ENCODE measurements at regions not wholly inside any gene's neighbourhood (a gene's known extent, or its start where the extent isn't known, plus 50 kb on each side); places are given as distances from the start of the nearest gene placed in this dataset.

- DNase-seq (ENCODE audit: low spot score), result no peak
Observed at GRCh38 chr2:16411788-16412187, 253.8 kb downstream of the CYRIA start.

GRCh38 chr2:16409849-16410248 lies 255.8 kb downstream of the CYRIA start:
- no peak for DNase-seq (ENCODE audit: low spot score)

DNA sequence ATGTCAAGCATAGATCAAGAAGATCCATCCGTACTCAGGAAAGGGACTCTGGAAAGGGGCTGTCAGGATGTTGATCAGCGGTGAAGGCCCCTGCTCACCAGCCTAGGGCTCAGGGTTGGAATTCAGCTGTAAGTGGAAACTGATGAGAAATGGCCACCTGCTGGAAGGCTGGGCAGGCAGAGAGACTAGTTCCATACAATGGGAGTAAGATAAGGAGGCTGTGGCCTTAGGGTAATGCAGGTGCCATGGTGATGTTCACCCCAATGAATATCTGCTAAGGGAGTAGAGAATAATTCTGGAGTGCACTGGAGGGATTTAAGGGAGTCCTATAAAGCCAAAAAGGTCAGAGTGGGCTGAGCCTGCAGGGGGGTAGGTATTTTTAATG lies 256.6 kb downstream of the CYRIA start:
- no peak for DNase-seq (ENCODE audit: low spot score)

DNA sequence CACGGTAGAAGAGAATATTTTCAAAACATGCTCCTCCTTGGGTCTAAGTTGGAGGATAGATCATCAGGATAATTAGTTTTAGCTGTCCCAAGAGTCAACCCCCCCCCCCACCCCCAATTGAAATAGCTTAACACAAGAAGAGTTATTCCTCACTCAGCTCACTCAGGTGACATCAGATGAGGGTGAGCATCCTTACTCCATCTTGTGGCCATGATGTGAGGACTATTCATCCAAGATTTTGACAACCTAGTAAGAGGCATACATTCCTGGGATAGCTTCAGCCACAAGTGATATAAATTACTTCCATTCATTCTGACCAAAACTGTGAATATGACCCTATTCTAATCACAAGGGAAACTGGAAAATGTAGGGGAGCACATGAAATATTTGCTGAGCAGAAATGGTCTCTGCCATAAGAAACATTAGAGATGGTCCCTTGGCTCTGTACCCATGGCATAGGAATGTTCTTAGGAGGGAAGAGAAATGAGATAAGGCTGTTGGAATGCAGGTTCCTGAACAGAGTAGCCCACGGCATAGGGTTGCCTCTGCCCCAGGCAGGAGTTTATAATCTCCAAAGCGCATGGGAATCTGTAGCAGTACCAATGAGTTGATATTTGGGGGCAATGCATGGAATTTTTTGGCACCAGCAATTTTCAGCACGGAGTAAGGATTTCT lies 257.2 kb downstream of the CYRIA start:
- no peak for DNase-seq (ENCODE audit: low spot score)

DNA sequence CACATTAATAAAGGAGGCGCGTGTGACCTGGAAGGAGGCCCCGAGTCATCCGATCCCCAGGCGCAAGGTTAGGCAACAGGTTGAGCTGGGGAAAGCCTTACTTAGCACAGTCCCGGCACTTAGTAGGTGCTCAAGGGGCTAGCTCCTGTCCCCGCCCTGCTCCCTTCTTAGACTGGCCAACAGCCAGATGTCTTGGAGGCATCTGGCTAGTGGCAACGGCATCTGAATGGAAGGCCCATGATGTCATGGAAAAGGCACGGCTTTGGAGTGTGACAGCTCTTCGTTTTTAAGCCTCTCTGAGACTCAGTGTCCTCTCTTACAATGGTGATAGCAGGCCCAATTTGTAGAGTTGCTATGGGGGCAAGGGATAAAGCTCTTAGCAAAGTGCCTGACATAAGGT lies 258.3 kb downstream of the CYRIA start:
- DNase-seq (ENCODE audit: low spot score), result no peak

DNA sequence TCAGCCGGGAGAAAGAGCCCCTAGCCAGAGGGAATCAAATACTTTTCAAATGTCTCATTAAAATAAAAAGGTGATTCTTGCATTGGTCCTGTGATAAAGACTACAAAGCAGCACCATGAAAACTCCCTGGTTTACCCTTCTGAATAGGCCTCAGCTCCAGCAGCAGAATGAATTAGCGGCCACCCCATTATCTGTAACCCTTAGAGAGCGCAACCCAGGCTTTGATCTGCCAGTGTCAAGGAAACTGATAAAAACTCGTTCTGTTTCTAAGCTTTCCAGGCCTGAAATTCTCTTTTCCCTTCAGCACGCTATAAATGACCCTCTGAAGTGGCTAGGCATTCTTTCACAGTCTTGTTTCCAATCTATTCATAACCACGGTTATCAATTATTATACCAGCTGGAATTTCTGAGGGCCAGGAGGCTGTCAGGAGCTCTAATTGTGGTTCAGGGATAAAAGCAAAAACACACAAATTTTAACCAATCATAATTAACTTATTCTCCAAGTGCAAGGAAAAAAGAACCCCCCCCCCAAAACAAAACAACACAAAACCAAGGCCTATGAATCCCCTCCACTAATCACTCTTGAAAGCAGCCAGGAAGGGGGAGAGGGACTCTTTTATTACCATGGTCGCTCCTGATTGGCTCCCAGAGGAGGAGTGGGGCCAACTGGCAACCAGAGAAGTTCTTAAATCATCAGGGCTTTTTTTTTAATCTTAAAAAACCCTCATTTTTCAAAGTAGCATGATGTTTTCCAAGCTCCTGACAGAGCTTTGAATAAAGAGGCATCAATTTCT lies 258.9 kb downstream of the CYRIA start:
- no peak for DNase-seq (ENCODE audit: low spot score)

DNA sequence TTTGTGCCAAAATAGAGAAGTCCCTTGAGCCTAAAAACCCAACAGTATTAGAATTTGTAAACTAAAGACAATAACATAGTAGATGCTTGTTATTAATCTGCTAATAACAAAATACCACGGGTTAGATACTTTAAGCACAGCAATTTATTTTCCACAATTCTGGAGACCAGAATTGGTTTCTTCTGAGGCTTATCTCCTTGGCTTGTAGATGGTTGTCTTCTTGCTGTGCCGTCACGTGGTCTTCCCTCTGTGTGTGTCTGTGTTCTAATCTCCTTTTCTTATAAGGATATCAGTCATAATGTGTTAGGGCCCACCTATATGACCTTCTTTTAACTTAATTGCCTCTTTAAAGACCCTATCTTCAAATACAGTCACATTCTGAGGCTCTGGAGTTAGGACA lies 260.1 kb downstream of the CYRIA start:
- DNase-seq (ENCODE audit: low spot score), result no peak

GRCh38 chr2:16404551-16405300 lies 260.9 kb downstream of the CYRIA start:
- no peak for DNase-seq (ENCODE audit: low spot score)

- no peak for DNase-seq (ENCODE audit: low spot score)
Observed at GRCh38 chr2:16404146-16404545, 261.5 kb downstream of the CYRIA start.

GRCh38 chr2:16402891-16403290 lies 262.7 kb downstream of the CYRIA start:
- DNase-seq (ENCODE audit: low spot score), result no peak

DNA sequence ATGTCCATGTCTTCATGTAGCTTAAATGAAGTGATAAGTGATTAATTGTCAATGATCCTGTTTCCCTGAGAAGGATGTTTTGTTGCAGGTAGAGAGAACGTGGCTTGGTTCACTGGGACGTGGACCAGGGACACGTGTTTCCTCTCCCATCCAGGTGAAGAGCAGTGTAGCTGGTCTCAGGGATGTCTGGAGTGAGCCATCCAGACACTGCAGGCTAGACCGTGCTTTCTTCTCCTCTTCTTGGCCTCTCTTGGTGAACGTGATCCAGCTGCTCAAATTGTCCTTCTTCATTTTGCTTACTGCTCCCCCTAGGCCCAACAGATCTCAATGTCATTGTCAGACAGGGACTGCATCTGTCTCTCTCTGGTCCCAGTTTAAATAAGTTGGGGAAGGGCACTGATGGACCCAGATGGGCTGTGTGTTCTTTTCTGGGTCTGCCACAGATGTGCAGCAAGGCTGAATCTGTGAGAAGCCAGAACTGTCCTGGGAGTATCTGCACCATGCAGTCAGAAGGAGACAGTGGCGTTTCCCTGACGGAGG lies 263.8 kb downstream of the CYRIA start:
- DNase-seq (ENCODE audit: low spot score), result no peak

GRCh38 chr2:16400127-16400623 lies 265.5 kb downstream of the CYRIA start:
- no peak for DNase-seq (ENCODE audit: low spot score)

- no peak for DNase-seq (ENCODE audit: low spot score)
Observed at GRCh38 chr2:16398486-16399043, 267.1 kb downstream of the CYRIA start.

- no peak for DNase-seq (ENCODE audit: low spot score)
Observed at GRCh38 chr2:16397681-16398475, 267.8 kb downstream of the CYRIA start.

DNA sequence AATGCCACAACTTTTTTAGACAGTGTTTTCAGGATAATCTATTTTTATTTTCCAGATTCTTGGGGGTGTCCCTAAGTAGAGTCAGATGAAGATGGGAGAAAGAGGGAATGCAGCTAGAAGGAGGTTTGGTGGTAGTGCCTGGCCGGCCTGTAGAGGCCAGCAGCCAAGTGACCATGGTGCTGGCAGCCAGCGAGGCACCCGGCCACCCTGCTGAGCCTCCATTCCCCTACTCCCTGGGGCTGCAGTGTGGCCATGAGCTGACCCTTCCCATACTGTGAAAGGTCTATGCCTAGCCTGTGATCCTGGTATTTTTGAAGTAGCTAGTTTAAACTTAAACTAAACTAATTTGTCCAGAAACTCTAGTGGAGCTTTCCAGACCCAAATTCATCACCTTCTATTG lies 268.6 kb downstream of the CYRIA start:
- DNase-seq (ENCODE audit: low spot score), result no peak

- DNase-seq (ENCODE audit: low spot score), result no peak
Observed at GRCh38 chr2:16396171-16396570, 269.5 kb downstream of the CYRIA start.

- DNase-seq (ENCODE audit: low spot score), result no peak
Observed at GRCh38 chr2:16395601-16396000, 270.0 kb downstream of the CYRIA start.

DNA sequence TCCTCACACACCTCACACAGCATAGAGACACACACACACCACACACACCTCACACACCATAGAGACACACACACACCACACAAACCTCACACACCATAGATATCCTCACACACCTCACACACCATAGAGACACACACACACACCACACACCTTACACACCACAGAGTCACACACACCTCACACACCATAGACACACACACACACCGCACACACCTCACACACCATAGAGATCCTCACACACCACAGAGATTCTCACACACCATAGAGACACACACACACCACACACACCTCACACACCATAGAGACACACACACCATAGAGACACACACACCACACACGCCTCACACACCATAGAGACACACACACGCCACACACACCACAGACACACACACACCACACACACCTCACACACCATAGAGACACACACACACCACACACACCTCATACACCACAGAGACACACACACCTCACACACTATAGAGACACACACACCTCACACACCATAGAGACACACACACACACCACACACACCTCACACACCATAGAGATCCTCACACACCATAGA lies 270.6 kb downstream of the CYRIA start:
- DNase-seq (ENCODE audit: low spot score), result no peak

DNA sequence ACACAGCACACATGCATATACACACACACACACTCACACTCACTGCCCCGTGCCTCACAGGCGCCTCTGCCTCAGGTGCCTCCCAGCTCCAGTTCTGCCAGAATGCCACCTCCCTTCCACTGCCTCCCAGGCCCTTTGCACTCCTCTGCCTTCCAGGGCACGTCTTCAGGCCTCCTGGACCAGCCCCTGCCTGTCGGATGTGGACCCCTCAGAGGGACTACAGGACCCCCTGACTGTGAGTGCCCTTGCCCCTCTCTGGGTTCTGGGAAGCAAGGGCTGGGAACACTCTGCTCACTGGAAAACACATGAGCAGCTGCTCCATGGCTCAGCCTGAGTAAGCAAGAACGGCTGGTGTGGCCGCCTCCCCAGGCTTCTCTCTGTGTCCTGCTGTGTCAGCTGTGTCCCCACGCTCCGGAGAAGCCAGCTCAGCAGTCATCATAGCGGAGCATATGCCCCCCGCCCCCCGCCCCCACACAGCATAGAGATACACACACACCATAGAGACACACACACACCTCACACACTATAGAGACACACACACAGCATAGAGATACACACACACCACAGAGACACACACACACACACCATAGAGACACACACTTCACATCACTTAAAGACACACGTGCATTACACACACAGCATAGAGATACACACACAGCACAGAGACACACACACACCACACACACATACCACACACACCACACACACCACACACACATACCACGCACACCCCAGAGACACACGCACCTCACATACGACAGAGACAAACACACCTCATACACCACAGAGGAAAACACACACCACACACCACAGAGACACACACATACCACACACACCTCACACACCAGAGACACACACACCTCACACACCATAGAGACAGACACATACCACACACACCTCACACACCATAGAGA lies 271.3 kb downstream of the CYRIA start:
- no peak for DNase-seq (ENCODE audit: low spot score)

DNA sequence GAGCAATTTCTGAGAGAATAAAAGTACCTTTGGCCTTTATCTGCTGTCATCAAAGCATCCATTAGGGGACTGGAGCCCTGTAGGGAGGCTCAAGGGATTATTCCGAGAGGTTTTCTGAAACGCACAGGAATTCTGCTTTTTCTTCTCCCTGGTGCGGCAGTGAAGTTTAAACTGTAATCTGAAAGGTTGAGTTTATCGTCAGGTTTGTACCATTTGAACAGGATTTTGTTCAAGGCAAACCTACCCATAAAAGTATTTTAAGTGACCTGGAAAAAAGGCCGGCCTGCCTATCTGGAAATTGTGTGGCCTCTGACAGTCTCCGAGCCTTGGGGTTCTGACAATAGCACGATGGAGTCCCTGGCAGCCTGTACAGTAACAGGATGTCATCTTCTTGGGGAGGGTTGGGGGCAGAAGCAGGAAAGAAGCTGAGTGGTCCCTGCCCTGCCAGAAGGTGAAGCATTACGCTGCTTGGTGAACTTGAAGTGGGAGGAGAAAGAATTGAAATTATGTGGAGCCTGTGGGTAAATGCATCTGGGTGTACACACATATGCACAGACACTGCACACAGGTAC lies 272.0 kb downstream of the CYRIA start:
- no peak for DNase-seq (ENCODE audit: low spot score)
